Neural progenitor cell (in vitro differentiated cells): ENCODE measurements at regions not wholly inside any gene's neighbourhood (a gene's known extent, or its start where the extent isn't known, plus 50 kb on each side); places are given as distances from the start of the nearest gene placed in this dataset.

Experiments used
- CTCF ChIP-seq: fragments of 200-600 bp; sonication (generic); IDR thresholded peaks from 2 replicates; pipeline ENCODE4 v1.5.1; 2017; ENCODE audit warnings: antibody characterized with exemption, mild to moderate bottlenecking
- EZH2 ChIP-seq: fragments of 200-600 bp; sonication (generic); IDR thresholded peaks from 2 replicates; pipeline ENCODE4 v1.6.1; 2017; ENCODE audit warnings: antibody characterized with exemption, mild to moderate bottlenecking, moderate library complexity
- EZH2phosphoT487 ChIP-seq: fragments of 200-600 bp; sonication (generic); IDR thresholded peaks from 2 replicates; pipeline ENCODE4 v1.6.1; 2017; ENCODE audit warnings: antibody characterized with exemption

- TF ChIP-seq EZH2phosphoT487 (no peak), CTCF (no peak), EZH2 (no peak)
Observed at GRCh38 chr3:16088496-16088895, 86.0 kb upstream of the GALNT15 start.
